HUES64 (cell line): ENCODE measurements at regions not wholly inside any gene's neighbourhood (a gene's known extent, or its start where the extent isn't known, plus 50 kb on each side); places are given as distances from the start of the nearest gene placed in this dataset.

Experiments used
- H3K27ac ChIP-seq: 2 replicates; pipeline ENCODE4 v1.7.0; 2013; ENCODE audit warnings: low read depth, low read length, inconsistent platforms
- H3K27me3 ChIP-seq: 2 replicates; pipeline ENCODE4 v1.6.1; 2013; ENCODE audit warnings: mild to moderate bottlenecking, low read length; ENCODE audit not compliant: insufficient read depth
- H3K36me3 ChIP-seq: 2 replicates; pipeline ENCODE4 v1.6.1; 2013; ENCODE audit warnings: mild to moderate bottlenecking, low read length; ENCODE audit not compliant: insufficient read depth
- H3K4me1 ChIP-seq: 2 replicates; pipeline ENCODE4 v1.6.1; 2013; ENCODE audit warnings: mild to moderate bottlenecking, low read length, moderate library complexity; ENCODE audit not compliant: insufficient read depth
- H3K4me3 ChIP-seq: 2 replicates; pipeline ENCODE4 v1.5.1; 2013; ENCODE audit warnings: mild to moderate bottlenecking, low read length, moderate library complexity
- H3K9ac ChIP-seq: 2 replicates; pipeline ENCODE4 v1.6.1; 2013; ENCODE audit warnings: mild to moderate bottlenecking, low read depth, low read length
- H3K9me3 ChIP-seq: 2 replicates; pipeline ENCODE4 v1.6.1; 2013; ENCODE audit warnings: low read depth, low read length; ENCODE audit not compliant: insufficient read depth
- WGBS: fragments of 150-250, 120-280 bp; methylation state at CpG from one replicate; pipeline ENCODE4 v1.1.7; 2013; ENCODE audit warnings: missing lambda C conversion rate; 5-methylcytosine and 5-hydroxymethylcytosine counted together

- no peak overlapping the region for H3K27ac ChIP-seq
- no peak overlapping the region for H3K9ac ChIP-seq
- H3K9me3 ChIP-seq: peaks cover 10% of the 10 kb centered on the region; the same call in 1 of the 2 replicates
- no peaks in the 10 kb centered on the region for H3K4me1 ChIP-seq
- H3K4me3 ChIP-seq: no peak overlapping the region
- no peaks in the 10 kb centered on the region for H3K27me3 ChIP-seq
- 97% methylated on average over 4 of the region's 4 CpGs for WGBS
- no peaks in the 10 kb centered on the region for H3K36me3 ChIP-seq
Observed at GRCh38 chr12:60096727-60097126, 500.9 kb downstream of the SLC16A7 start.

- 100% methylated on average over 1 of the region's 1 CpG for WGBS
- Histone ChIP-seq H3K9me3 (peaks cover 10% of the 10 kb centered on the region; the same call in 1 of the 2 replicates), H3K9ac (no peak overlapping the region), H3K27ac (no peak overlapping the region), H3K36me3 (no peaks in the 10 kb centered on the region), H3K4me3 (no peak overlapping the region), H3K27me3 (no peaks in the 10 kb centered on the region), H3K4me1 (no peaks in the 10 kb centered on the region)
Observed at GRCh38 chr12:60100160-60100559, 504.3 kb downstream of the SLC16A7 start.

- H3K27me3 ChIP-seq: no peaks in the 10 kb centered on the region
- no peak overlapping the region for H3K9ac ChIP-seq
- H3K9me3 ChIP-seq: peaks cover 10% of the 10 kb centered on the region; the same call in 1 of the 2 replicates
- no peaks in the 10 kb centered on the region for H3K4me1 ChIP-seq
- 100% methylated on average over 1 of the region's 1 CpG for WGBS
- no peaks in the 10 kb centered on the region for H3K36me3 ChIP-seq
- H3K4me3 ChIP-seq: no peak overlapping the region
- no peak overlapping the region for H3K27ac ChIP-seq
Observed at GRCh38 chr12:60100852-60101251, 505.0 kb downstream of the SLC16A7 start.

GRCh38 chr12:60101715-60102114 is 505.9 kb downstream of the SLC16A7 start:
- H3K9me3 ChIP-seq: peaks cover 10% of the 10 kb centered on the region; the same call in 1 of the 2 replicates
- no peaks in the 10 kb centered on the region for H3K36me3 ChIP-seq
- no peaks in the 10 kb centered on the region for H3K4me1 ChIP-seq
- H3K9ac ChIP-seq: no peak overlapping the region
- H3K27ac ChIP-seq: no peak overlapping the region
- no peak overlapping the region for H3K4me3 ChIP-seq
- no peaks in the 10 kb centered on the region for H3K27me3 ChIP-seq

- H3K9ac ChIP-seq: no peak overlapping the region
- H3K4me3 ChIP-seq: no peak overlapping the region
- WGBS: 100% methylated on average over 1 of the region's 1 CpG
- no peaks in the 10 kb centered on the region for H3K9me3 ChIP-seq
- no peaks in the 10 kb centered on the region for H3K36me3 ChIP-seq
- no peak overlapping the region for H3K27ac ChIP-seq
- H3K4me1 ChIP-seq: no peaks in the 10 kb centered on the region
- H3K27me3 ChIP-seq: no peaks in the 10 kb centered on the region
Observed at GRCh38 chr12:60106214-60106613, 510.4 kb downstream of the SLC16A7 start.

DNA sequence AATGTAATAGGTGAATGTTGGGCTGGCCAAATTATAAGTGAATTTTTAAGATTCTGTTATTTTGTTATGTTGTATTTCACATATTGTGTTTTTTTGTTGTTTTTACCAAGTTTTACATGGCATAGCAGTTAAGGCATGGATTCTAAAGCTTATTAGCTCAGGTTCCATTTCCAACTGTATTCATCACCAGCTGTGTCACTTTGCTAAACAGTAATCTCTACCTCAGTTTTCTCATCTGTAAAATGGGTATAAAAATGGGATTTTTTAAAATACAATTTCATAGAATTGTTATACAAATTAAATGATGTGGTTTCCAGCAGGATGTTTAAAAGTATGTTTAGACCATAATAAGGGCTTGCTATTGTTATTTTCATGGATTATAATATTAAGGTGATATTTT is 512.2 kb downstream of the SLC16A7 start:
- Histone ChIP-seq H3K4me3 (no peak overlapping the region), H3K4me1 (no peaks in the 10 kb centered on the region), H3K27ac (no peak overlapping the region), H3K27me3 (no peaks in the 10 kb centered on the region), H3K36me3 (no peaks in the 10 kb centered on the region), H3K9ac (no peak overlapping the region), H3K9me3 (no peaks in the 10 kb centered on the region)

- no peaks in the 10 kb centered on the region for H3K4me1 ChIP-seq
- no peak overlapping the region for H3K9ac ChIP-seq
- WGBS: 93% methylated on average over 1 of the region's 2 CpGs
- no peak overlapping the region for H3K4me3 ChIP-seq
- no peaks in the 10 kb centered on the region for H3K36me3 ChIP-seq
- H3K27me3 ChIP-seq: no peaks in the 10 kb centered on the region
- H3K27ac ChIP-seq: no peak overlapping the region
- H3K9me3 ChIP-seq: no peaks in the 10 kb centered on the region
Observed at GRCh38 chr12:60112063-60112462, 516.2 kb downstream of the SLC16A7 start.

GRCh38 chr12:60112763-60113162 is 516.9 kb downstream of the SLC16A7 start:
- Histone ChIP-seq H3K9me3 (no peaks in the 10 kb centered on the region), H3K27me3 (no peaks in the 10 kb centered on the region), H3K36me3 (no peaks in the 10 kb centered on the region), H3K27ac (no peak overlapping the region), H3K4me1 (no peaks in the 10 kb centered on the region), H3K9ac (no peak overlapping the region), H3K4me3 (no peak overlapping the region)
- 0% methylated on average over 1 of the region's 1 CpG for WGBS

GRCh38 chr12:60114169-60114568 is 518.3 kb downstream of the SLC16A7 start:
- Histone ChIP-seq H3K4me1 (no peaks in the 10 kb centered on the region), H3K27me3 (no peaks in the 10 kb centered on the region), H3K9ac (no peak overlapping the region), H3K9me3 (no peaks in the 10 kb centered on the region), H3K27ac (no peak overlapping the region), H3K36me3 (no peaks in the 10 kb centered on the region), H3K4me3 (no peak overlapping the region)
- WGBS: no CpG with 5 or more reads among the region's 1 CpG

GRCh38 chr12:60119327-60119726 is 523.5 kb downstream of the SLC16A7 start:
- H3K36me3 ChIP-seq: no peaks in the 10 kb centered on the region
- no peak overlapping the region for H3K4me3 ChIP-seq
- 78% methylated on average over 2 of the region's 2 CpGs for WGBS
- H3K27ac ChIP-seq: no peak overlapping the region
- no peaks in the 10 kb centered on the region; the same call in 1 of the 2 replicates for H3K9me3 ChIP-seq
- H3K27me3 ChIP-seq: no peaks in the 10 kb centered on the region
- no peak overlapping the region for H3K9ac ChIP-seq
- H3K4me1 ChIP-seq: no peaks in the 10 kb centered on the region

- Histone ChIP-seq H3K4me1 (no peaks in the 10 kb centered on the region), H3K9ac (no peak overlapping the region), H3K9me3 (peaks cover 6% of the 10 kb centered on the region), H3K27me3 (no peaks in the 10 kb centered on the region), H3K36me3 (no peaks in the 10 kb centered on the region), H3K4me3 (no peak overlapping the region), H3K27ac (no peak overlapping the region)
- 85% methylated on average over 3 of the region's 5 CpGs for WGBS
Observed at GRCh38 chr12:60120199-60120598, 524.4 kb downstream of the SLC16A7 start.

DNA sequence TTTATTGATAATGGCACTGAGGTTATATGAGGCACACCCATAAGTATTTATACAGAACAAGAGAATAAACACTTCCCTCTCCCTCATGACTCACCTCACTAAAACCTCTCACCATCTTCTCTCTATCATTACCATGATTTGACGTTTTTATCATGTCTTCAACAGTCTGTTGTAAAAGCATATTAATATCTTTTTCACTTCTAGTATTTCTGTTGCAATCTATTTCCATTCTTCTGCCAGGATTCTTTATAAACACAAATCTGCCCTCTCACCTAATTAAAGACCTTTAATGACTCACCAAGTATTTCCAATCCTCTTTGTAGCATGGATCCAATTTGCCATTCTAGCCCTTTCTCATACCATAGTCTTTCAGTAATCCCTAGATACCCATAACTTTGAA is 527.7 kb downstream of the SLC16A7 start:
- Histone ChIP-seq H3K27me3 (no peaks in the 10 kb centered on the region), H3K9me3 (peaks cover 21% of the 10 kb centered on the region), H3K27ac (no peak overlapping the region), H3K36me3 (no peaks in the 10 kb centered on the region), H3K4me3 (no peak overlapping the region), H3K4me1 (no peaks in the 10 kb centered on the region), H3K9ac (no peak overlapping the region)
- WGBS: 94% methylated on average over 1 of the region's 1 CpG
